ENCODE measurements at regions not wholly inside any gene's neighbourhood (a gene's known extent, or its start where the extent isn't known, plus 50 kb on each side); places are given as distances from the start of the nearest gene placed in this dataset.
A peak's percentile ranks its signal among the peaks of the same experiment; 100 is the strongest.
"Not testable (repeated sequence)": the region's sequence is repeated elsewhere in the genome, so short reads cannot be mapped to it uniquely, and the experiment has no call there.

GRCh38 chr6:81120280-81120679, 632.2 kb downstream of the TENT5A start:
- no peak for DNase-seq (ENCODE audit: low read depth)

GRCh38 chr6:81105998-81106397, 646.5 kb downstream of the TENT5A start:
- DNase-seq (ENCODE audit: low read depth): no peak

GRCh38 chr6:81098109-81098814, 654.2 kb downstream of the TENT5A start:
- DNase-seq (ENCODE audit: low read depth): no peak

GRCh38 chr6:81096464-81096863, 656.0 kb downstream of the TENT5A start:
- not testable (repeated sequence) for DNase-seq (ENCODE audit: low read depth)

GRCh38 chr6:81093051-81093450, 659.4 kb downstream of the TENT5A start:
- no peak for DNase-seq (ENCODE audit: low read depth)

GRCh38 chr6:81088145-81088544, 664.3 kb downstream of the TENT5A start:
- DNase-seq (ENCODE audit: low read depth): peak; percentile 14

GRCh38 chr6:81086991-81087390, 665.5 kb downstream of the TENT5A start:
- no peak for DNase-seq (ENCODE audit: low read depth)

- no peak for DNase-seq (ENCODE audit: low read depth)
Observed at GRCh38 chr6:81085431-81085790, 667.1 kb downstream of the TENT5A start.

- DNase-seq (ENCODE audit: low read depth): no peak
Observed at GRCh38 chr6:81084776-81085430, 667.6 kb downstream of the TENT5A start.

- DNase-seq (ENCODE audit: low read depth): no peak
Observed at GRCh38 chr6:81075974-81076373, 676.5 kb downstream of the TENT5A start.

- DNase-seq (ENCODE audit: low read depth): no peak
Observed at GRCh38 chr6:81073318-81073717, 679.2 kb downstream of the TENT5A start.

- DNase-seq (ENCODE audit: low read depth): no peak
Observed at GRCh38 chr6:81071121-81071520, 681.4 kb downstream of the TENT5A start.

- no peak for DNase-seq (ENCODE audit: low read depth)
Observed at GRCh38 chr6:81067057-81067456, 685.4 kb downstream of the TENT5A start.

- DNase-seq (ENCODE audit: low read depth): no peak
Observed at GRCh38 chr6:81063891-81064290, 688.6 kb downstream of the TENT5A start.

GRCh38 chr6:81054036-81054435, 698.4 kb downstream of the TENT5A start:
- DNase-seq (ENCODE audit: low read depth): no peak

GRCh38 chr6:81051952-81052351, 700.5 kb downstream of the TENT5A start:
- no peak for DNase-seq (ENCODE audit: low read depth)

- DNase-seq (ENCODE audit: low read depth): peak; percentile 42
Observed at GRCh38 chr6:81049425-81050042, 702.9 kb downstream of the TENT5A start.

- DNase-seq (ENCODE audit: low read depth): no peak
Observed at GRCh38 chr6:81031416-81031815, 721.1 kb downstream of the TENT5A start.

GRCh38 chr6:81026041-81026553, 726.4 kb downstream of the TENT5A start:
- DNase-seq (ENCODE audit: low read depth): no peak

- DNase-seq (ENCODE audit: low read depth): no peak
Observed at GRCh38 chr6:81023709-81024108, 728.8 kb downstream of the TENT5A start.

GRCh38 chr6:81023007-81023582, 729.4 kb downstream of the TENT5A start:
- no peak for DNase-seq (ENCODE audit: low read depth)

GRCh38 chr6:81017586-81017985, 734.9 kb downstream of the TENT5A start:
- DNase-seq (ENCODE audit: low read depth): not testable (repeated sequence)

- no peak for DNase-seq (ENCODE audit: low read depth)
Observed at GRCh38 chr6:81003894-81004293, 748.6 kb downstream of the TENT5A start.

Measured in fibroblast of gingiva (primary cell).